ENCODE measurements at regions not wholly inside any gene's neighbourhood (a gene's known extent, or its start where the extent isn't known, plus 50 kb on each side); places are given as distances from the start of the nearest gene placed in this dataset.

- TF ChIP-seq POLR2AphosphoS5 (IDR thresholded peaks at IDR 0.05; ENCODE audit: low read depth) (no peak), CTCF (IDR thresholded peaks at IDR 0.05; ENCODE audit: insufficient read depth, low read length) (no peak), REST (IDR thresholded peaks at IDR 0.05; ENCODE audit: insufficient replicate concordance, low read depth) (no peak), GABPA (IDR thresholded peaks at IDR 0.05; ENCODE audit: low read depth) (no peak)
Observed at GRCh38 chr10:130497056-130498010, 361.1 kb downstream of the GLRX3 start.
